ENCODE measurements at regions not wholly inside any gene's neighbourhood (a gene's known extent, or its start where the extent isn't known, plus 50 kb on each side); places are given as distances from the start of the nearest gene placed in this dataset.

- no peak for DNase-seq (ENCODE audit: extremely low read depth in 1 of 11, low read depth in 9 of 11, low spot score in 4 of 11)
These were observed 52.5 kb upstream of the C11orf58 start for GRCh38 chr11:16685914-16686313.

- DNase-seq (ENCODE audit: extremely low read depth in 1 of 11, low read depth in 9 of 11, low spot score in 4 of 11): no peak
These were observed 59.9 kb upstream of the C11orf58 start for GRCh38 chr11:16678466-16679116.

GRCh38 chr11:16669799-16670415 lies 68.5 kb upstream of the C11orf58 start:
- DNase-seq (ENCODE audit: extremely low read depth in 1 of 11, low read depth in 9 of 11, low spot score in 4 of 11): no peak

GRCh38 chr11:16632295-16633200 lies 105.9 kb upstream of the C11orf58 start:
- DNase-seq (ENCODE audit: extremely low read depth in 1 of 11, low read depth in 9 of 11, low spot score in 4 of 11): no peak

GRCh38 chr11:16630651-16631050 lies 107.8 kb upstream of the C11orf58 start:
- DNase-seq (ENCODE audit: extremely low read depth in 1 of 11, low read depth in 9 of 11, low spot score in 4 of 11): no peak

GRCh38 chr11:16618431-16618830 lies 120.0 kb upstream of the C11orf58 start:
- DNase-seq (ENCODE audit: extremely low read depth in 1 of 11, low read depth in 9 of 11, low spot score in 4 of 11): no peak

- no peak for DNase-seq (ENCODE audit: extremely low read depth in 1 of 11, low read depth in 9 of 11, low spot score in 4 of 11)
These were observed 123.0 kb upstream of the C11orf58 start for GRCh38 chr11:16615480-16615879.

- DNase-seq (ENCODE audit: extremely low read depth in 1 of 11, low read depth in 9 of 11, low spot score in 4 of 11): peak in 10 of 11 donors; percentile 80 to 90 (median 85)
These were observed 124.7 kb upstream of the C11orf58 start for GRCh38 chr11:16613512-16614381.

- peak in 1 of 11 donors; percentile 25 for DNase-seq (ENCODE audit: extremely low read depth in 1 of 11, low read depth in 9 of 11, low spot score in 4 of 11)
These were observed 125.3 kb upstream of the C11orf58 start for GRCh38 chr11:16613262-16613511.

- peak in 5 of 11 donors; percentile 25 to 38 (median 34) for DNase-seq (ENCODE audit: extremely low read depth in 1 of 11, low read depth in 9 of 11, low spot score in 4 of 11)
These were observed 125.7 kb upstream of the C11orf58 start for GRCh38 chr11:16612566-16613261.

GRCh38 chr11:16611926-16612565 lies 126.4 kb upstream of the C11orf58 start:
- DNase-seq (ENCODE audit: extremely low read depth in 1 of 11, low read depth in 9 of 11, low spot score in 4 of 11): peak in 5 of 11 donors; percentile 21 to 59 (median 47)

- DNase-seq (ENCODE audit: extremely low read depth in 1 of 11, low read depth in 9 of 11, low spot score in 4 of 11): peak in 4 of 11 donors; percentile 12 to 33 (median 20)
These were observed 127.0 kb upstream of the C11orf58 start for GRCh38 chr11:16611401-16611921.

- peak in 3 of 11 donors; percentile 3 to 26 (median 21) for DNase-seq (ENCODE audit: extremely low read depth in 1 of 11, low read depth in 9 of 11, low spot score in 4 of 11)
These were observed 127.6 kb upstream of the C11orf58 start for GRCh38 chr11:16610738-16611388.

GRCh38 chr11:16610213-16610737 lies 128.2 kb upstream of the C11orf58 start:
- DNase-seq (ENCODE audit: extremely low read depth in 1 of 11, low read depth in 9 of 11, low spot score in 4 of 11): no peak

- no peak for DNase-seq (ENCODE audit: extremely low read depth in 1 of 11, low read depth in 9 of 11, low spot score in 4 of 11)
These were observed 128.7 kb upstream of the C11orf58 start for GRCh38 chr11:16609769-16610168.

GRCh38 chr11:16607675-16608644 lies 130.5 kb upstream of the C11orf58 start:
- peak in 5 of 11 donors; percentile 45 to 66 (median 60) for DNase-seq (ENCODE audit: extremely low read depth in 1 of 11, low read depth in 9 of 11, low spot score in 4 of 11)

Data from renal cortex interstitium (tissue), 11 donors.